Liver (tissue), 3 donors: ENCODE measurements at regions not wholly inside any gene's neighbourhood (a gene's known extent, or its start where the extent isn't known, plus 50 kb on each side); places are given as distances from the start of the nearest gene placed in this dataset.

ENCODE experiments used
- FOXA1 ChIP-seq: IDR thresholded peaks from 2 replicates; pipeline ENCODE4 v1.6.1; 2016; ENCODE audit warnings: antibody characterized with exemption
- GABPA ChIP-seq, 2 donors: IDR thresholded peaks in 1 of 2; conservative IDR thresholded peaks in 1 of 2; 2 replicates each; pipeline ENCODE4 v1.6.1; 2016; ENCODE audit warnings: antibody characterized with exemption in 2 of 2, mild to moderate bottlenecking in 1 of 2, moderate library complexity in 1 of 2
- NR2F2 ChIP-seq: IDR thresholded peaks from 2 replicates; pipeline ENCODE4 v1.6.1; 2016; ENCODE audit warnings: antibody characterized with exemption
- RAD21 ChIP-seq, 2 donors: IDR thresholded peaks; 2 replicates each; pipeline ENCODE4 v1.6.1; 2016; ENCODE audit warnings: antibody characterized with exemption in 2 of 2, mild to moderate bottlenecking in 2 of 2
- RXRA ChIP-seq, 2 donors: IDR thresholded peaks; 2 replicates each; pipeline ENCODE4 v1.6.1; 2017 to 2018; ENCODE audit warnings: antibody characterized with exemption in 2 of 2, mild to moderate bottlenecking in 1 of 2
- SP1 ChIP-seq: IDR thresholded peaks from 2 replicates; pipeline ENCODE4 v1.6.1; 2018; ENCODE audit warnings: antibody characterized with exemption, mild to moderate bottlenecking
- TAF1 ChIP-seq: conservative IDR thresholded peaks from 2 replicates; pipeline ENCODE4 v1.6.1; 2016; ENCODE audit warnings: antibody characterized with exemption, mild to moderate bottlenecking
- YY1 ChIP-seq: IDR thresholded peaks from 2 replicates; pipeline ENCODE4 v1.6.1; 2016; ENCODE audit warnings: antibody characterized with exemption, mild to moderate bottlenecking
- TF ChIP-seq, protein P1 (sequence below): fragments of 150-350 bp; IDR thresholded peaks from 2 replicates; pipeline ENCODE4 v1.5.1; 2017; ENCODE audit warnings: improper control_type of control experiment, low read depth, low read length; ENCODE audit not compliant: missing input control
- TF ChIP-seq, protein P2 (sequence below): IDR thresholded peaks from 2 replicates; pipeline ENCODE4 v1.6.1; 2016; ENCODE audit warnings: antibody characterized with exemption, mild to moderate bottlenecking
- TF ChIP-seq, protein P3 (sequence below): IDR thresholded peaks from 2 replicates; pipeline ENCODE4 v1.6.1; 2016; ENCODE audit warnings: antibody characterized with exemption
- donor health status: healthy.
- donor health status: healthy.

DNA sequence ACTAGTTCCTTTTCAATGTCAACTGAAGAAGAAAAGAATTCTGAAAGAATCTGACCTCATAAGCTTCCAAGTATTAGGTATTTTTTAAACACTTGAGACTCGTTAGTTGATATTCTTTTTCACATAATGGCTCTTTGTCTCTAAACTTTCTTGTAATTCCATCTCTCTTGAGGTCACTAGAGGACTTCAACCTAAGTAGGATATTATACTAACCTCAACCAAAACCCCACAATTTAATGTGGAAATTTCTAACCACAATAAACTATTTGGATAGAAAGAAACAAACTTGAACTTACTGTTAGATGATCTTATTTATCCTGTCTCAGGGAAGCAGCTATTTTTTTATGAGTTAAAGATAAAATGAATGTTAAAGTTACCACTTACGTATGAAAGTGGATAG lies 206.9 kb upstream of the FSIP2 start:
- TF ChIP-seq NR2F2 (no peak), RAD21 (IDR thresholded peaks at IDR 0.05) (no peak), TAF1 (no peak), YY1 (no peak), FOXA1 (no peak), SP1 (no peak), GABPA (IDR thresholded peaks at IDR 0.05 in 1 of 2, conservative IDR thresholded peaks at IDR 0.05 in 1 of 2) (no peak), RXRA (IDR thresholded peaks at IDR 0.05) (no peak)
- TF ChIP-seq, protein P1, sequence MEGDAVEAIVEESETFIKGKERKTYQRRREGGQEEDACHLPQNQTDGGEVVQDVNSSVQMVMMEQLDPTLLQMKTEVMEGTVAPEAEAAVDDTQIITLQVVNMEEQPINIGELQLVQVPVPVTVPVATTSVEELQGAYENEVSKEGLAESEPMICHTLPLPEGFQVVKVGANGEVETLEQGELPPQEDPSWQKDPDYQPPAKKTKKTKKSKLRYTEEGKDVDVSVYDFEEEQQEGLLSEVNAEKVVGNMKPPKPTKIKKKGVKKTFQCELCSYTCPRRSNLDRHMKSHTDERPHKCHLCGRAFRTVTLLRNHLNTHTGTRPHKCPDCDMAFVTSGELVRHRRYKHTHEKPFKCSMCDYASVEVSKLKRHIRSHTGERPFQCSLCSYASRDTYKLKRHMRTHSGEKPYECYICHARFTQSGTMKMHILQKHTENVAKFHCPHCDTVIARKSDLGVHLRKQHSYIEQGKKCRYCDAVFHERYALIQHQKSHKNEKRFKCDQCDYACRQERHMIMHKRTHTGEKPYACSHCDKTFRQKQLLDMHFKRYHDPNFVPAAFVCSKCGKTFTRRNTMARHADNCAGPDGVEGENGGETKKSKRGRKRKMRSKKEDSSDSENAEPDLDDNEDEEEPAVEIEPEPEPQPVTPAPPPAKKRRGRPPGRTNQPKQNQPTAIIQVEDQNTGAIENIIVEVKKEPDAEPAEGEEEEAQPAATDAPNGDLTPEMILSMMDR: no peak
- TF ChIP-seq, protein P2, sequence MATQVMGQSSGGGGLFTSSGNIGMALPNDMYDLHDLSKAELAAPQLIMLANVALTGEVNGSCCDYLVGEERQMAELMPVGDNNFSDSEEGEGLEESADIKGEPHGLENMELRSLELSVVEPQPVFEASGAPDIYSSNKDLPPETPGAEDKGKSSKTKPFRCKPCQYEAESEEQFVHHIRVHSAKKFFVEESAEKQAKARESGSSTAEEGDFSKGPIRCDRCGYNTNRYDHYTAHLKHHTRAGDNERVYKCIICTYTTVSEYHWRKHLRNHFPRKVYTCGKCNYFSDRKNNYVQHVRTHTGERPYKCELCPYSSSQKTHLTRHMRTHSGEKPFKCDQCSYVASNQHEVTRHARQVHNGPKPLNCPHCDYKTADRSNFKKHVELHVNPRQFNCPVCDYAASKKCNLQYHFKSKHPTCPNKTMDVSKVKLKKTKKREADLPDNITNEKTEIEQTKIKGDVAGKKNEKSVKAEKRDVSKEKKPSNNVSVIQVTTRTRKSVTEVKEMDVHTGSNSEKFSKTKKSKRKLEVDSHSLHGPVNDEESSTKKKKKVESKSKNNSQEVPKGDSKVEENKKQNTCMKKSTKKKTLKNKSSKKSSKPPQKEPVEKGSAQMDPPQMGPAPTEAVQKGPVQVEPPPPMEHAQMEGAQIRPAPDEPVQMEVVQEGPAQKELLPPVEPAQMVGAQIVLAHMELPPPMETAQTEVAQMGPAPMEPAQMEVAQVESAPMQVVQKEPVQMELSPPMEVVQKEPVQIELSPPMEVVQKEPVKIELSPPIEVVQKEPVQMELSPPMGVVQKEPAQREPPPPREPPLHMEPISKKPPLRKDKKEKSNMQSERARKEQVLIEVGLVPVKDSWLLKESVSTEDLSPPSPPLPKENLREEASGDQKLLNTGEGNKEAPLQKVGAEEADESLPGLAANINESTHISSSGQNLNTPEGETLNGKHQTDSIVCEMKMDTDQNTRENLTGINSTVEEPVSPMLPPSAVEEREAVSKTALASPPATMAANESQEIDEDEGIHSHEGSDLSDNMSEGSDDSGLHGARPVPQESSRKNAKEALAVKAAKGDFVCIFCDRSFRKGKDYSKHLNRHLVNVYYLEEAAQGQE: no peak
- TF ChIP-seq, protein P3, sequence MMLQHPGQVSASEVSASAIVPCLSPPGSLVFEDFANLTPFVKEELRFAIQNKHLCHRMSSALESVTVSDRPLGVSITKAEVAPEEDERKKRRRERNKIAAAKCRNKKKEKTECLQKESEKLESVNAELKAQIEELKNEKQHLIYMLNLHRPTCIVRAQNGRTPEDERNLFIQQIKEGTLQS: no peak
